ENCODE measurements at regions not wholly inside any gene's neighbourhood (a gene's known extent, or its start where the extent isn't known, plus 50 kb on each side); places are given as distances from the start of the nearest gene placed in this dataset.
"Not testable (repeated sequence)": the region's sequence is repeated elsewhere in the genome, so short reads cannot be mapped to it uniquely, and the experiment has no call there.

GRCh38 chr15:44817797-44818196 is 81.5 kb downstream of the TRIM69 start:
- H3K4me1 Mint-ChIP-seq; H3K4me1 ChIP-seq; H3K4me3 Mint-ChIP-seq; H3K27ac ChIP-seq; H3K27me3 ChIP-seq; DNase-seq (ENCODE audit: low spot score); H2AFZ ChIP-seq (replicated peaks); H3K9ac ChIP-seq; H3K27ac Mint-ChIP-seq; H4K20me1 ChIP-seq (ENCODE audit: low read depth); H3K36me3 Mint-ChIP-seq; H3F3A ChIP-seq (ENCODE audit: low read depth); H3K27me3 Mint-ChIP-seq (ENCODE audit: insufficient read depth, low read depth); H3K4me2 ChIP-seq; H3K9me3 Mint-ChIP-seq; H3K36me3 ChIP-seq; H3K79me2 ChIP-seq (ENCODE audit: low read depth); H3K4me3 ChIP-seq; H3K9me3 ChIP-seq (ENCODE audit: low read depth): not testable (repeated sequence)

- not testable (repeated sequence) for H4K20me1 ChIP-seq (ENCODE audit: low read depth); DNase-seq (ENCODE audit: low spot score); H3K4me1 Mint-ChIP-seq; H3K79me2 ChIP-seq (ENCODE audit: low read depth); H3K9me3 ChIP-seq (ENCODE audit: low read depth); H3K9me3 Mint-ChIP-seq; H3K4me3 Mint-ChIP-seq; H3K36me3 ChIP-seq; H3K4me3 ChIP-seq; H3K4me1 ChIP-seq; H3K27me3 ChIP-seq; H2AFZ ChIP-seq (replicated peaks); H3K27ac Mint-ChIP-seq; H3K36me3 Mint-ChIP-seq; H3K9ac ChIP-seq; H3K4me2 ChIP-seq; H3K27ac ChIP-seq; H3K27me3 Mint-ChIP-seq (ENCODE audit: insufficient read depth, low read depth); H3F3A ChIP-seq (ENCODE audit: low read depth)
These were observed 83.1 kb downstream of the TRIM69 start for GRCh38 chr15:44819331-44819987.

GRCh38 chr15:44820535-44820934 is 84.2 kb downstream of the TRIM69 start:
- not testable (repeated sequence) for DNase-seq (ENCODE audit: low spot score); H3K27ac ChIP-seq; H3K27me3 ChIP-seq; H3K4me3 ChIP-seq; H3K4me2 ChIP-seq; H3K79me2 ChIP-seq (ENCODE audit: low read depth); H3K9me3 Mint-ChIP-seq; H4K20me1 ChIP-seq (ENCODE audit: low read depth); H3K27ac Mint-ChIP-seq; H3K4me3 Mint-ChIP-seq; H3K4me1 Mint-ChIP-seq; H2AFZ ChIP-seq (replicated peaks); H3K9ac ChIP-seq; H3K9me3 ChIP-seq (ENCODE audit: low read depth); H3F3A ChIP-seq (ENCODE audit: low read depth); H3K36me3 ChIP-seq; H3K36me3 Mint-ChIP-seq; H3K4me1 ChIP-seq; H3K27me3 Mint-ChIP-seq (ENCODE audit: insufficient read depth, low read depth)

- H3K79me2 ChIP-seq (ENCODE audit: low read depth); DNase-seq (ENCODE audit: low spot score); H3K9me3 ChIP-seq (ENCODE audit: low read depth); H2AFZ ChIP-seq (replicated peaks); H3K4me3 ChIP-seq; H3K9ac ChIP-seq; H3K36me3 ChIP-seq; H3K4me1 ChIP-seq; H3F3A ChIP-seq (ENCODE audit: low read depth); H3K4me1 Mint-ChIP-seq; H3K27ac ChIP-seq; H3K27ac Mint-ChIP-seq; H3K4me2 ChIP-seq; H3K27me3 Mint-ChIP-seq (ENCODE audit: insufficient read depth, low read depth); H3K36me3 Mint-ChIP-seq; H4K20me1 ChIP-seq (ENCODE audit: low read depth); H3K9me3 Mint-ChIP-seq; H3K4me3 Mint-ChIP-seq; H3K27me3 ChIP-seq: not testable (repeated sequence)
These were observed 84.6 kb downstream of the TRIM69 start for GRCh38 chr15:44820967-44821366.

- H3K9me3 ChIP-seq (ENCODE audit: low read depth); H3K4me2 ChIP-seq; H3K27ac Mint-ChIP-seq; H3K79me2 ChIP-seq (ENCODE audit: low read depth); H3K36me3 Mint-ChIP-seq; H3K4me3 Mint-ChIP-seq; H3K27ac ChIP-seq; H3K4me1 ChIP-seq; H3K27me3 Mint-ChIP-seq (ENCODE audit: insufficient read depth, low read depth); H3K4me3 ChIP-seq; DNase-seq (ENCODE audit: low spot score); H3K9me3 Mint-ChIP-seq; H3F3A ChIP-seq (ENCODE audit: low read depth); H3K4me1 Mint-ChIP-seq; H3K27me3 ChIP-seq; H2AFZ ChIP-seq (replicated peaks); H3K36me3 ChIP-seq; H4K20me1 ChIP-seq (ENCODE audit: low read depth); H3K9ac ChIP-seq: not testable (repeated sequence)
These were observed 88.2 kb downstream of the TRIM69 start for GRCh38 chr15:44824277-44825145.

- not testable (repeated sequence) for H3K36me3 Mint-ChIP-seq; H3K79me2 ChIP-seq (ENCODE audit: low read depth); H3K4me3 Mint-ChIP-seq; H3K27me3 Mint-ChIP-seq (ENCODE audit: insufficient read depth, low read depth); H3K9me3 ChIP-seq (ENCODE audit: low read depth); H4K20me1 ChIP-seq (ENCODE audit: low read depth); H3K27me3 ChIP-seq; H3K27ac ChIP-seq; H3K9me3 Mint-ChIP-seq; H2AFZ ChIP-seq (replicated peaks); H3F3A ChIP-seq (ENCODE audit: low read depth); DNase-seq (ENCODE audit: low spot score); H3K27ac Mint-ChIP-seq; H3K4me3 ChIP-seq; H3K4me1 Mint-ChIP-seq; H3K4me2 ChIP-seq; H3K36me3 ChIP-seq; H3K9ac ChIP-seq; H3K4me1 ChIP-seq
These were observed 90.3 kb downstream of the TRIM69 start for GRCh38 chr15:44826583-44826982.

- not testable (repeated sequence) for H3K79me2 ChIP-seq (ENCODE audit: low read depth); H3K4me1 Mint-ChIP-seq; H3K4me3 Mint-ChIP-seq; DNase-seq (ENCODE audit: low spot score); H3K36me3 Mint-ChIP-seq; H3K36me3 ChIP-seq; H3K4me1 ChIP-seq; H3K9ac ChIP-seq; H3K4me2 ChIP-seq; H3K27me3 ChIP-seq; H4K20me1 ChIP-seq (ENCODE audit: low read depth); H2AFZ ChIP-seq (replicated peaks); H3K27ac Mint-ChIP-seq; H3K4me3 ChIP-seq; H3K9me3 ChIP-seq (ENCODE audit: low read depth); H3F3A ChIP-seq (ENCODE audit: low read depth); H3K9me3 Mint-ChIP-seq; H3K27me3 Mint-ChIP-seq (ENCODE audit: insufficient read depth, low read depth); H3K27ac ChIP-seq
These were observed 92.0 kb downstream of the TRIM69 start for GRCh38 chr15:44828229-44828914.

GRCh38 chr15:44829150-44829549 is 92.8 kb downstream of the TRIM69 start:
- not testable (repeated sequence) for H4K20me1 ChIP-seq (ENCODE audit: low read depth); H3K9me3 Mint-ChIP-seq; H2AFZ ChIP-seq (replicated peaks); H3K4me1 ChIP-seq; H3K27ac ChIP-seq; H3K27me3 ChIP-seq; H3K4me3 ChIP-seq; H3K27ac Mint-ChIP-seq; H3K27me3 Mint-ChIP-seq (ENCODE audit: insufficient read depth, low read depth); H3K36me3 ChIP-seq; H3K9ac ChIP-seq; H3K4me3 Mint-ChIP-seq; H3F3A ChIP-seq (ENCODE audit: low read depth); H3K4me1 Mint-ChIP-seq; H3K79me2 ChIP-seq (ENCODE audit: low read depth); H3K4me2 ChIP-seq; H3K36me3 Mint-ChIP-seq; DNase-seq (ENCODE audit: low spot score); H3K9me3 ChIP-seq (ENCODE audit: low read depth)
